Nucleus accumbens (tissue), 56 donors: ENCODE measurements at regions not wholly inside any gene's neighbourhood (a gene's known extent, or its start where the extent isn't known, plus 50 kb on each side); places are given as distances from the start of the nearest gene placed in this dataset.

ENCODE experiments used
- DNase-seq, 56 donors: peaks; one replicate each; lab custom pipeline; 2025; lab: John Stamatoyannopoulos, UW

- DNase-seq, result no peak
Observed at GRCh38 chr12:107560899-107561285, 124.7 kb upstream of the PWP1 start.

- no peak for DNase-seq
Observed at GRCh38 chr12:107564946-107565345, 120.7 kb upstream of the PWP1 start.

- no peak for DNase-seq
Observed at GRCh38 chr12:107565551-107565950, 120.0 kb upstream of the PWP1 start.

GRCh38 chr12:107567876-107568619, 117.6 kb upstream of the PWP1 start:
- DNase-seq, result no peak

GRCh38 chr12:107568718-107569117, 116.9 kb upstream of the PWP1 start:
- DNase-seq, result no peak

- no peak for DNase-seq
Observed at GRCh38 chr12:107570721-107571120, 114.9 kb upstream of the PWP1 start.

- DNase-seq, result no peak
Observed at GRCh38 chr12:107571492-107571891, 114.1 kb upstream of the PWP1 start.

- no peak for DNase-seq
Observed at GRCh38 chr12:107574691-107575090, 110.9 kb upstream of the PWP1 start.

GRCh38 chr12:107580750-107581618, 104.6 kb upstream of the PWP1 start:
- DNase-seq, result peak in 3 of 56 donors; percentile 13 to 59 (median 16)

- peak in 5 of 56 donors; percentile 11 to 34 (median 24) for DNase-seq
Observed at GRCh38 chr12:107581619-107582015, 104.0 kb upstream of the PWP1 start.

- no peak for DNase-seq
Observed at GRCh38 chr12:107583551-107583950, 102.0 kb upstream of the PWP1 start.

GRCh38 chr12:107584563-107584962, 101.0 kb upstream of the PWP1 start:
- DNase-seq, result no peak

GRCh38 chr12:107586256-107586970, 99.2 kb upstream of the PWP1 start:
- DNase-seq, result no peak

GRCh38 chr12:107590413-107590812, 95.2 kb upstream of the PWP1 start:
- DNase-seq, result no peak

GRCh38 chr12:107590814-107591375, 94.7 kb upstream of the PWP1 start:
- DNase-seq, result no peak

GRCh38 chr12:107593713-107594381, 91.8 kb upstream of the PWP1 start:
- no peak for DNase-seq

GRCh38 chr12:107594995-107595394, 90.6 kb upstream of the PWP1 start:
- peak in 2 of 56 donors; percentile 4 to 8 for DNase-seq

GRCh38 chr12:107597695-107598410, 87.7 kb upstream of the PWP1 start:
- no peak for DNase-seq

GRCh38 chr12:107598906-107599305, 86.7 kb upstream of the PWP1 start:
- no peak for DNase-seq
